CD4-positive, alpha-beta T cell (primary cell): ENCODE measurements at regions not wholly inside any gene's neighbourhood (a gene's known extent, or its start where the extent isn't known, plus 50 kb on each side); places are given as distances from the start of the nearest gene placed in this dataset.

Source experiments
- ATAC-seq: fragments of 200-7000 bp; cut with Tn5 transposase; one replicate; pipeline ENCODE4 v1.10.0; 2022; ENCODE audit warnings: mild to moderate bottlenecking; ENCODE audit not compliant: poor library complexity
- CTCF ChIA-PET: fragments of 350-600 bp; sonication (Branson Sonifier 250); formaldehyde crosslinking; loops from one replicate; lab custom pipeline; 2021; ENCODE audit warnings: antibody characterized with exemption, inconsistent platforms; lab: Charles Lee
- POLR2A ChIA-PET: fragments of 350-600 bp; sonication (Branson Sonifier 250); formaldehyde crosslinking; loops from one replicate; lab custom pipeline; 2021; ENCODE audit warnings: antibody characterized with exemption, inconsistent platforms; lab: Charles Lee
- DNase-seq, 14 experiments: peaks; one replicate each; pipeline ENCODE4 v3.0.0-alpha.2; 2013 to 2020; ENCODE audit warnings: mixed read lengths in 2 of 14
- H3K27ac ChIP-seq, 2 donors: one replicate each; pipeline versions ENCODE4 v1.5.1 to v1.7.0; 2013; ENCODE audit warnings: low read length in 2 of 2, low read depth in 1 of 2, mild to moderate bottlenecking in 1 of 2
- H3K27me3 ChIP-seq, 2 experiments: 1 replicate in 1 of 2; 2 replicates in 1 of 2; pipeline versions ENCODE4 v1.6.1 to v1.7.0; 2013; ENCODE audit warnings: low read length in 2 of 2, control low read depth in 1 of 2, mild to moderate bottlenecking in 1 of 2, moderate library complexity in 1 of 2; ENCODE audit not compliant: insufficient read depth in 2 of 2, control insufficient read depth in 1 of 2
- H3K36me3 ChIP-seq: one replicate; pipeline ENCODE4 v1.6.1; 2013; ENCODE audit warnings: low read length, control low read depth; ENCODE audit not compliant: insufficient read depth
- H3K4me1 ChIP-seq: one replicate; pipeline ENCODE4 v1.6.1; 2013; ENCODE audit warnings: low read length, control low read depth; ENCODE audit not compliant: insufficient read depth
- H3K4me3 ChIP-seq: one replicate; pipeline ENCODE4 v1.5.1; 2013; ENCODE audit warnings: mild to moderate bottlenecking, low read length, moderate library complexity
- H3K9me3 ChIP-seq, 2 experiments: 1 replicate in 1 of 2; 2 replicates in 1 of 2; pipeline versions ENCODE4 v1.6.1 to v1.7.0; 2013; ENCODE audit warnings: low read length in 2 of 2, mild to moderate bottlenecking in 2 of 2, control low read depth in 1 of 2, moderate library complexity in 1 of 2; ENCODE audit not compliant: control insufficient read depth in 1 of 2, insufficient read depth in 1 of 2
- H3K27ac Mint-ChIP-seq: one replicate; pipeline ENCODE4 v1.8.0; 2020; ENCODE audit warnings: mixed read lengths
- H3K27me3 Mint-ChIP-seq: one replicate; pipeline ENCODE4 v1.8.0; 2021; ENCODE audit warnings: mixed read lengths
- H3K36me3 Mint-ChIP-seq: one replicate; pipeline ENCODE4 v1.8.0; 2021; ENCODE audit warnings: low read depth, mixed read lengths
- H3K4me1 Mint-ChIP-seq: one replicate; pipeline ENCODE4 v1.8.0; 2021; ENCODE audit warnings: low read depth, mixed read lengths
- H3K4me3 Mint-ChIP-seq: one replicate; pipeline ENCODE4 v1.8.0; 2020; ENCODE audit warnings: mild to moderate bottlenecking, mixed read lengths
- H3K9me3 Mint-ChIP-seq: one replicate; pipeline ENCODE4 v1.8.0; 2020; ENCODE audit warnings: mixed read lengths
- CTCF ChIP-seq: fragments of 200-600 bp; IDR thresholded peaks from one replicate; pipeline ENCODE4 v1.8.0; 2022; ENCODE audit warnings: antibody characterized with exemption, mild to moderate bottlenecking
- intact Hi-C, 2 experiments: fragments of 100-400 bp; cut with DNase I in 1 of 2; cut with micrococcal nuclease in 1 of 2; formaldehyde crosslinking; loops; one replicate each; pipeline versions ENCODE4 v1.15.1 to v1.9.0; 2023 to 2025; cut with DNase I, micrococcal nuclease

- H3K36me3 ChIP-seq, result no peaks in the 10 kb centered on the region
- no peak for TF ChIP-seq CTCF
- Mint-ChIP-seq H3K4me3 (no peak overlapping the region), H3K27ac (no peak overlapping the region), H3K9me3 (peaks cover 2% of the 10 kb centered on the region), H3K4me1 (no peaks in the 10 kb centered on the region), H3K36me3 (no peaks in the 10 kb centered on the region), H3K27me3 (no peaks in the 10 kb centered on the region)
- H3K9me3 ChIP-seq, result no peaks in the 10 kb centered on the region
- ATAC-seq (no peak), DNase-seq (no peak)
- H3K27ac ChIP-seq, result no peak overlapping the region
- no peaks in the 10 kb centered on the region for H3K27me3 ChIP-seq
- no peak overlapping the region for H3K4me3 ChIP-seq
- POLR2A ChIA-PET, result no interaction called here
- intact Hi-C loops, result no loop called here
- CTCF ChIA-PET, result no interaction called here
- H3K4me1 ChIP-seq, result no peaks in the 10 kb centered on the region
Measured at GRCh38 chr4:126740687-126741086, 892.1 kb upstream of the INTU start.

GRCh38 chr4:126742048-126742447 is 890.7 kb upstream of the INTU start:
- Mint-ChIP-seq H3K27me3 (no peaks in the 10 kb centered on the region), H3K4me3 (no peak overlapping the region), H3K36me3 (no peaks in the 10 kb centered on the region), H3K4me1 (no peaks in the 10 kb centered on the region), H3K9me3 (peaks cover 6% of the 10 kb centered on the region), H3K27ac (no peak overlapping the region)
- Histone ChIP-seq H3K4me1 (no peaks in the 10 kb centered on the region), H3K36me3 (no peaks in the 10 kb centered on the region), H3K9me3 (no peaks in the 10 kb centered on the region), H3K27ac (no peak overlapping the region), H3K27me3 (no peaks in the 10 kb centered on the region), H3K4me3 (no peak overlapping the region)
- DNase-seq (no peak), ATAC-seq (no peak)
- TF ChIP-seq CTCF, result no peak
- intact Hi-C loops, result no loop called here
- ChIA-PET CTCF (no interaction called here), POLR2A (no interaction called here)

- no peak overlapping the region for H3K4me3 Mint-ChIP-seq
- peaks cover 6% of the 10 kb centered on the region for H3K9me3 Mint-ChIP-seq
- no peaks in the 10 kb centered on the region for H3K4me1 Mint-ChIP-seq
- TF ChIP-seq CTCF, result no peak
- Histone ChIP-seq H3K27ac (no peak overlapping the region), H3K4me3 (no peak overlapping the region), H3K27me3 (no peaks in the 10 kb centered on the region), H3K9me3 (no peaks in the 10 kb centered on the region), H3K36me3 (no peaks in the 10 kb centered on the region), H3K4me1 (no peaks in the 10 kb centered on the region)
- no peaks in the 10 kb centered on the region for H3K36me3 Mint-ChIP-seq
- intact Hi-C loops, result no loop called here
- H3K27ac Mint-ChIP-seq, result no peak overlapping the region
- ChIA-PET POLR2A (no interaction called here), CTCF (no interaction called here)
- ATAC-seq (no peak), DNase-seq (no peak)
- no peaks in the 10 kb centered on the region for H3K27me3 Mint-ChIP-seq
Measured at GRCh38 chr4:126742885-126743284, 889.9 kb upstream of the INTU start.
